ENCODE measurements at regions not wholly inside any gene's neighbourhood (a gene's known extent, or its start where the extent isn't known, plus 50 kb on each side); places are given as distances from the start of the nearest gene placed in this dataset.

DNA sequence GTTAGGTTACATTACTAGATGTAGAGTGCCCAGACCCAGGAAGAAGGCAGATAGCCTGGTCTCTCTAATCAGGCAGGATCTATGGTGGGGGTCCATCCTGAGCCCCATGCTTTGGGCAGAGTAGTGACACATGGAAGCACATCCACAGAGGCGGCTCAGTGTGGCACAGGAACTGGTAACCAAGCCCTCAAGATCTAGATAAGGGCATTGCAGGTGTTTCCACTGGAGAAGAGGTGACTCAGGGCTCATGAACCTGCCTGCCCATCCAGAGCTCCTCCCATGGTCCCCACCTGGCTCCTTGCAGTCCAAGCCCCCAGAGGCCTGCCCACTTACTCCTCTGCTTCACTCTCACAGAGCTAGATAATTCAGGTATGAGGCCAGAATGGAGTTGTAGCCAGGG, 62.0 kb upstream of the TMEM132E start:
- Histone ChIP-seq H3K9me3 (no peaks in the 10 kb centered on the region), H3K4me3 (no peak overlapping the region), H3K4me1 (no peaks in the 10 kb centered on the region), H3K36me3 (no peaks in the 10 kb centered on the region), H3K27me3 (peaks cover 0 to 74% (median 0%) of the 10 kb centered on the region in 4 donors), H3K27ac (replicated peaks in 1 of 4) (no peak overlapping the region)
- intact Hi-C loops (cut with DNase I): no loop called here
- DNase-seq (ENCODE audit: extremely low spot score): no peak
- WGBS: no CpG with 5 or more reads among the region's 1 CpG
- TF ChIP-seq POLR2AphosphoS5 (IDR thresholded peaks at IDR 0.05): no peak
- TF ChIP-seq, protein P1, sequence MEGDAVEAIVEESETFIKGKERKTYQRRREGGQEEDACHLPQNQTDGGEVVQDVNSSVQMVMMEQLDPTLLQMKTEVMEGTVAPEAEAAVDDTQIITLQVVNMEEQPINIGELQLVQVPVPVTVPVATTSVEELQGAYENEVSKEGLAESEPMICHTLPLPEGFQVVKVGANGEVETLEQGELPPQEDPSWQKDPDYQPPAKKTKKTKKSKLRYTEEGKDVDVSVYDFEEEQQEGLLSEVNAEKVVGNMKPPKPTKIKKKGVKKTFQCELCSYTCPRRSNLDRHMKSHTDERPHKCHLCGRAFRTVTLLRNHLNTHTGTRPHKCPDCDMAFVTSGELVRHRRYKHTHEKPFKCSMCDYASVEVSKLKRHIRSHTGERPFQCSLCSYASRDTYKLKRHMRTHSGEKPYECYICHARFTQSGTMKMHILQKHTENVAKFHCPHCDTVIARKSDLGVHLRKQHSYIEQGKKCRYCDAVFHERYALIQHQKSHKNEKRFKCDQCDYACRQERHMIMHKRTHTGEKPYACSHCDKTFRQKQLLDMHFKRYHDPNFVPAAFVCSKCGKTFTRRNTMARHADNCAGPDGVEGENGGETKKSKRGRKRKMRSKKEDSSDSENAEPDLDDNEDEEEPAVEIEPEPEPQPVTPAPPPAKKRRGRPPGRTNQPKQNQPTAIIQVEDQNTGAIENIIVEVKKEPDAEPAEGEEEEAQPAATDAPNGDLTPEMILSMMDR (IDR thresholded peaks at IDR 0.05): no peak
- no peak for TF ChIP-seq EP300 (IDR thresholded peaks at IDR 0.05)
- TF ChIP-seq POLR2A (IDR thresholded peaks at IDR 0.05; ENCODE audit: low read depth): no peak

DNA sequence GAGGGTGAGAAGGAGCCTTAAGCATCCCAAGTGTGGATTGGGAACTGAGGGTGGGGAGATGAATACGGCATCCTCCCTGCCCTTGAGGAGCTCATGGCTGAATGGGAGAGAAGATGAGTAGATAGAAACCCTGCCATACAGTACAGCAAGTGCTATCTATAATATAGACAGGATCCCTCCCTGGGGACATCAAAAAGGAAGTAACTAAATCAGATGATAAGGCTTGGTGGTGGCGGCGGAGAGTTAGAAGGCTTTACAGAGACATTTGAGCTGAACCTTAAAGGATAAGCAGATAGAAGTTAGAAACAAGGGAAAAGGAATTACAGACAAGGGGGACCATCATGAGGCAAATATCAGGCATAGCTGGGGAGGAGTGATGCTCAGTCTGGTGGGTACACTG, 67.5 kb upstream of the TMEM132E start:
- Histone ChIP-seq H3K9me3 (no peaks in the 10 kb centered on the region), H3K4me3 (no peak overlapping the region), H3K4me1 (no peaks in the 10 kb centered on the region), H3K27me3 (peaks cover 0 to 40% (median 0%) of the 10 kb centered on the region in 4 donors), H3K36me3 (no peaks in the 10 kb centered on the region), H3K27ac (replicated peaks in 1 of 4) (no peak overlapping the region)
- WGBS: 68% methylated on average over 3 of the region's 3 CpGs
- no peak for DNase-seq (ENCODE audit: extremely low spot score)
- intact Hi-C loops (cut with DNase I): no loop called here
- TF ChIP-seq EP300 (IDR thresholded peaks at IDR 0.05): no peak
- TF ChIP-seq POLR2A (IDR thresholded peaks at IDR 0.05; ENCODE audit: low read depth): no peak
- TF ChIP-seq, protein P1 (IDR thresholded peaks at IDR 0.05): no peak
- TF ChIP-seq POLR2AphosphoS5 (IDR thresholded peaks at IDR 0.05): no peak

DNA sequence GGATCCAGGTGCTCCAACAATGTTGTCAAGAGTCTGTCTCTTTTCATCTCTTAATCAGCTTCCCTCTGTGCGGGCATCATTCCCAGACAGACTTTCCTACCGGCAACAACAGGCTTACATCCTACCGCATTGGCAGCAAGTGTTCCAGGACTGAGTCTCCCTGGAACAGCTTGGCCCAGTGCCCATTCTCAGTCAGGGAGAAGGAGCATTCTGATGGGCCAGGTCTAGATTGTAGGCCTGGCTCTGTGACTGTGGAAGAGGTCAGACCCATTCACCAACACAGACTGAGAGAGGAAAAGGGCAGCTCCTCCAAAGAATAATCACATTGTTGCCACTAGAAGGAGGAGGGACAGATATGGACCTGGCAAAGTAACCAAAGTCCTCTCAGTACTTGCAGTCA, 68.1 kb upstream of the TMEM132E start:
- 40% methylated on average over 3 of the region's 3 CpGs for WGBS
- Histone ChIP-seq H3K4me3 (no peak overlapping the region), H3K4me1 (no peaks in the 10 kb centered on the region), H3K9me3 (no peaks in the 10 kb centered on the region), H3K27ac (replicated peaks in 1 of 4) (no peak overlapping the region), H3K36me3 (no peaks in the 10 kb centered on the region), H3K27me3 (peaks cover 0 to 39% (median 0%) of the 10 kb centered on the region in 4 donors)
- TF ChIP-seq POLR2AphosphoS5 (IDR thresholded peaks at IDR 0.05) (no peak), EP300 (IDR thresholded peaks at IDR 0.05) (no peak), POLR2A (IDR thresholded peaks at IDR 0.05; ENCODE audit: low read depth) (no peak)
- TF ChIP-seq, protein P1 (IDR thresholded peaks at IDR 0.05): no peak
- no peak for DNase-seq (ENCODE audit: extremely low spot score)
- intact Hi-C loops (cut with DNase I): no loop called here

DNA sequence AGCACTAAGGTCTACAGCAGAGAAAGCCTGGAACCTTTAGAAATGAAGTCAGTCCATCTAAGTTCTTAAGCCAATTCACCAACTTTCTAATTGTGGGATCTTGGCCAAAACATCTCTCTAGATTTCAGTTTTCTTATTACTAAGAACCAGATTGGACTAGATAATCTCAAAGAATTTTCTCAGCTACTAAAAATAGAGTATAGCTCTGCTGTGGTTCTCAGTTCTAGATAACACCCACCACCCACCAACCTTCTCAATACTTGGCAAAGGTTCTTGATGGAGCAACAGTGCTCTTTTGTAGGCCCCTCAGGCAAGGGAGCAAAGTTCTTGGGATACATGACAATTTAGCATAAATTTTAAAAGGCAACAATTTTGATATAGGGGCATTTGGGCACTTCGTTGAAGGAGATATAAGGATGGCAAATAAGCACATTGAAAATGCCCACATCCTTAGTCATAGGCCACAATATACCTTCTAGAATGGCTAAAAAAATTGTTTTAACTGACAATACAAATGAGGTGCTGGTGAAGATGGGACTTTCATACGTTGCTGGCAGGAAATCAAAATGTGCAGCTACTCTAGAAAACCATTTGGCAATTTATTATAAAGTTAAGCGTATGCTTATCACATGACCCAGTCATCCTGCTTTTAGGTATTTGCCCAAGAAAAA, 74.4 kb upstream of the TMEM132E start:
- 47% methylated on average over 3 of the region's 3 CpGs for WGBS
- H3K27ac ChIP-seq (replicated peaks in 1 of 4): no peak overlapping the region
- intact Hi-C loops (cut with DNase I): loop anchor here (5.0 kb wide), 1 partner anchor 38 kb away; no protein-coding TSS in a partner anchor

DNA sequence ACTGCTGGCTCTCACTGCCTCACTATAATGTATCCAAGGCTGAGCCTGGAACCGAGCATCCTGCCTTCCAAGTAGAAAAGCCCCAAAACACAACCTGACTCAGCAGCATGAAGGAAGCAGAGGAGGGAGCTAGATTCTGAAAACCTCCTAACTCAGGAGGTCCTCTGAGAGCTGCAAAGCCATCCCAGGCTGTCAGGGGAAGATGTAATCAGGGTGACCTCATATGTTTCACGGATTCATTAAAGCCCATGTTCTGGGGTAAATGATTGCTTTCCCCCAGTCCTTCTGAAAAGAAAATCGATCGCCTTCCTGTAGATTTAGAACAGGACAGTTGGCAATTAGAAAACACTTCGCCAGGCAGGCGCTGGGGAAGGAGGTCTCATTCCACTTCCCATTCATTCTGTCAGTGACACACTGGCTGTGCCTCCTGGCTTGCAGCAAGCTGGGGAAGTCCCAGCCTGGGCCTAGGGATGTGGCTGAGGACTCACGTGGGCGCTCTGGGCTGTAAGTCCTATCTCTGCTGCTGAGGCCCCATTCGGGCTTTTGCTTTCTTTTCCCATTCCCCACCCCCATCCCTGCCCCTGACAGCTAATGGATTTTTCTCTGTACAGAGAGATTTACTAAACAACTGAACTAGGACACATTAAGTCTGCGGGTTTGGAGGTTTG, 75.7 kb upstream of the TMEM132E start:
- no peak overlapping the region for H3K4me3 ChIP-seq
- no peaks in the 10 kb centered on the region for H3K36me3 ChIP-seq
- 49% methylated on average over 10 of the region's 10 CpGs for WGBS
- no peak for DNase-seq (ENCODE audit: extremely low spot score)
- intact Hi-C loops (cut with DNase I): no loop called here
- peaks cover 0 to 52% (median 0%) of the 10 kb centered on the region in 4 donors for H3K27me3 ChIP-seq
- H3K4me1 ChIP-seq: no peaks in the 10 kb centered on the region
- H3K9me3 ChIP-seq: no peaks in the 10 kb centered on the region
- no peak for TF ChIP-seq POLR2AphosphoS5 (IDR thresholded peaks at IDR 0.05)
- no peak for TF ChIP-seq POLR2A (IDR thresholded peaks at IDR 0.05; ENCODE audit: low read depth)
- no peak overlapping the region for H3K27ac ChIP-seq (replicated peaks in 1 of 4)

More for the DNA sequence above, 74.4 kb upstream of the TMEM132E start:
- Histone ChIP-seq H3K9me3 (no peaks in the 10 kb centered on the region), H3K27me3 (peaks cover 0 to 44% (median 0%) of the 10 kb centered on the region in 4 donors), H3K36me3 (no peaks in the 10 kb centered on the region), H3K4me1 (no peaks in the 10 kb centered on the region), H3K4me3 (no peak overlapping the region)
- no peak for DNase-seq (ENCODE audit: extremely low spot score)
- TF ChIP-seq POLR2AphosphoS5 (IDR thresholded peaks at IDR 0.05): no peak

All from esophagus muscularis mucosa (tissue), 4 donors.